DND-41 (cell line): ENCODE measurements at regions not wholly inside any gene's neighbourhood (a gene's known extent, or its start where the extent isn't known, plus 50 kb on each side); places are given as distances from the start of the nearest gene placed in this dataset.

Experiments used
- CTCF ChIP-seq: IDR thresholded peaks from 2 replicates; pipeline ENCODE4 v1.5.1; 2012; ENCODE audit warnings: borderline replicate concordance, low read length, moderate library complexity, mild to moderate bottlenecking; ENCODE audit not compliant: poor library complexity, severe bottlenecking; ENCODE audit errors: extremely low read depth
- EZH2 ChIP-seq: IDR thresholded peaks from 3 replicates; pipeline ENCODE4 v1.6.1; 2012; ENCODE audit warnings: borderline replicate concordance, low read depth, mild to moderate bottlenecking, moderate library complexity, low read length, inconsistent platforms; ENCODE audit not compliant: severe bottlenecking

- TF ChIP-seq EZH2 = no peak
- TF ChIP-seq CTCF = no peak
Measured at GRCh38 chr6:144402750-144403149, 117.6 kb downstream of the UTRN start.
